Retina (tissue), 1 donor: ENCODE measurements at regions not wholly inside any gene's neighbourhood (a gene's known extent, or its start where the extent isn't known, plus 50 kb on each side); places are given as distances from the start of the nearest gene placed in this dataset.

Experiments
- DNase-seq: peaks from one replicate; pipeline ENCODE4 v3.0.0-alpha.2; 2016

DNA sequence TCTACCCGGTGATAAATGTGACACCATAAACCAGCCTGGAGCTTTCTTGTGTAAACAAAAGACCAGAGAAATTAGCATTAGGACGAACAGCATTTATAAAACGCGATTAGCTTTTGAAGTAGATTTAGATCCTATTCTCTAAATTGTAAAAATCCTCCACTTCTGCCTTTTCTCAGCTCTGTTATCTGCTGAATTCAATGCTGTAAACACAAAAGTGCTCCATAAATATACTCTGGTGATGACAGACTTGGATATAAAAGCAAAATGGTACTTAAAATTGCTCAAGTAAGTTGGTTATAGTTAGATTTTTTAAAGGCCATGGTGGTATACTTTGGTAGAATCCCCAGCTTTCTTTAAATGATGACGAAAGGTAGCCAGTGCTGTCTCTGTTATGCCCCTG is 114.6 kb upstream of the RMST start:
- DNase-seq, result no peak

DNA sequence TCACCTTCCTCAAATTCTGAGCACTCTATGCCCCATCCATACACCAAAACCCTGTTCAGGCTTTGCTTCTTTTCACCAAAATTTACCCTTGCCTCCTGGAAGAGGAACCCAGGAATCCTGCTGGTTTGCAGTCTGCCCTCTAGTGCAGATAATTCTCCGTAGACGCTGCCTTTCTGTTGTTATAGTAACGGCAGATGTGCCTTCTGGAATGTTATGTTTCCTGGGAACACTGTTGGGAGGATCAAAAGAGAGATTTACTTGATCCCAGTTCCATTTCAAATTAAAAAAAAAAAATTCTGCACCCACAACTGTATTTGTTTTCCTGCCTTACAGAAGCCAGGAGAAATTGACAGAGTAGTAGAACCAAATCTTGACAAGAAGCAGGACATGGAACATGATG is 104.2 kb upstream of the RMST start:
- DNase-seq, result no peak

DNA sequence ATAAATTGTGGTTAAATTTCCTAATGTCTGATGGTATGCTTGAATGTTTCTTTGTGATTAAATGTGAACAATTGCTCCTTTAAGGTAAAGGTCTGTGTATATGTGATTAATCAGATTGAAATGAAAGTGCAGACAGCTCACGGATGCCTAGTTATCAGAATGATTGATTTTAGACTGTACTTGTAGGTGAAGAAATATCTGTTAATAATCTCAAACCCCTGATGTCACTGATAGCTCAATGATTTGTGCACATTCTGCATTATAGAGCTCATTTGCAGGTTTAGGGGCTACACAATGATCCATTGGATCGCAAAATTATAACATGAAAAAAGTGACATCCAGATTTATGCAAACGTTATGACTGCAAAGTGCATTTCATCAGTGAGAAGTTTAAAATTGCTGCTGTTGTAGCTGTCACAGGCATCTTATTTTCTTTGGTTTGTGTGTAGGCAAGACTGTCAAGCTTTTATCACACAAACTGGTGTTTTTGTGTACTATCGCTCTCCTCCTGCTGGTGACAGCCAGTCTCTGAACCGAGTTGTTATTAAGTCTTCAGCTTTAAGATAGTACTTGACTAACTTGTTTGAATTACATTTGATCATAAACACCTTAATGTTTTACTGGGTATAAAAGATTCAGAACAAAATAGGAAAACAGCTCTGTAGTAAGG is 103.4 kb upstream of the RMST start:
- DNase-seq, result no peak

DNA sequence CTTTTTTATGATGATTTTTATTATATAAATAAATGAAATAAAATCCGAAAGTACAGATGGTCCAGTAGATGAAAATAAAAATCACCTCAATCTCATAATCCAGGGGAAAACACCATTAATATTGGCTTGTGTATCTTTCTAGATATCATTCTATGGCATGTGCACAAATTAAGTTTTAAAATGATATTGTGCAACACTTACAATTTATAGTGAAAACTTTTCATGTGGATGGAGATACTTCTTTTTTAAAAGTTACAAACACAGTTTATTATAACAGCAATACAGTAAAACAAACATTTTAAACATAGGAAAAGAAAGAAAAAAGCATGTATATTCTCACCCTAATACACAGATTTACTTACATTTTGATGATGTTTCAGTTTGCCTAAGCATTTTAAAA is 98.9 kb upstream of the RMST start:
- DNase-seq, result no peak

DNA sequence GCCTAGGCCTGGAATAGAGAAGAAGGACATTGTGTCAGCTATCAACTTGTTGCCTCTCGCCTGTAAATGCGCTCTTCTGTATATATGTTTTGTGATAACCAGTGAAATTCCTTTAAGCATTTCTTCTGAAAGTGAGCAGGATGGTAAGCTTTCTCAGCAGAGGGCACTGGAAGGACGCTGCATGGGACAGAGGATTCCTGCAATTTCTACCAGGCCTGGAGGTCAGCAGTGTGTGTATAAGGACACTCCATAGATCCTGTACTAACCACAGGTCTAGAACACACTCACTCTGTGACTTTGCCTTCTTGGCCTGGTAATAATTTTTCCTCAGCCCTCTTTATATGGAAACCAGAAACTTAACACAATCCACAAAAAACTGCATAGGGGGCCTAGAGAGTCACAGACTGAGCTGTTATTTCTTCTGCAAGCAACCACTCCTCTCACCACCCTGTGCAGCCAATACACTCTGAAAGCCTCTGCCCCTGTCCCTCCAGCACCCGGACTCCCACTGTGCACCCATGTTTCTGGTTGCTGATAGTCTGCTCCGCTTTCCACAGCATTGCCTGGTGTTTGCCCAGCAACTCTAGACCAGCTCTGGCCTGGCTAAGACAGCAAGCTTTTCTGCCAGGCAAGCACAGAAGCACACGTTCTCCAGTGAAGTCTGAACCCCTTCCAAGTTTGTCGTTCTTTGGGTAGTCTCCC is 94.0 kb upstream of the RMST start:
- DNase-seq, result no peak

DNA sequence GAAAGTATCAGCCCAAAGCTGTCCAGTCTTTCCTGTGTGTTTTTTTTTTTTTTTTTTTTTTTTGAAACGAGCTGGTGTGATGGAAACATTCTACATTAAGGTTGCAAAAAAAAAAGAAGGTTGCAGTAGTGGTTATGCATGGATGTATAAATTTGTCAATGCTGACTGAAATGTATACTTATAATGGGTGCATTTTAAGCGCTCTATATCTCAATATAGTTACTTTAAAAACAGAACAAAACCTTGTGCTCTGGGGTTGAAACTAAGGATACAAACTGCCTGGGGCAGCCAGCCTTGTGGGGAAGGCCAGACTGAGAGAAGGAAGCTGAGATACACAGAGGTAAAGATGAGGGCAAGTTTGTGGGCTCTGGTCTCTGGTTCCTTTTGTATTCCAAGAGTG is 87.3 kb upstream of the RMST start:
- no peak for DNase-seq

GRCh38 chr12:97380440-97380839 is 82.2 kb upstream of the RMST start:
- DNase-seq, result no peak

- DNase-seq, result no peak
These were observed 77.5 kb upstream of the RMST start for GRCh38 chr12:97385121-97385520.

DNA sequence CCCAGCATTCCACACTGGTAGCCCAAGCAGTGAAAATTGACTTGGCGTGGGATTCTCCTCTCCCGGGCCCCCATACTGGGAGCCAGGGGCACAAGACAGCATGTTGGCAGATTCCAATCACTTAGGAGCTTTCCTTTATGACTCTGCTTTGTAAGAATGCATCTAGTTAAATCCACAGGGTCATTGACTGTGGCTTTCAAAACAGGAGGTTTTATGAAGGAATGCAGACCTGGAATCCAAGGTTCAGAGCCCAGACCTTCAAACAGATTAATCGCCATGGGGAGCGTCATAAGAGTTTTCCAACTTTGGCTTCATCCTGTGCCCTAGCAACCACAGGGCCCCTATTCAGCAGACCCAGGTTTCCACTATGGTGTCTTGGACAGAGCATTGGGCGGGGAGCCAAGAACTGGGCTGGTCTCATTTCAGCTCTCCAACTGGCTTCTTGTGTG is 76.4 kb upstream of the RMST start:
- peak; percentile 50 for DNase-seq

GRCh38 chr12:97387844-97388243 is 74.8 kb upstream of the RMST start:
- DNase-seq, result no peak

GRCh38 chr12:97394657-97395056 is 67.9 kb upstream of the RMST start:
- DNase-seq, result no peak

DNA sequence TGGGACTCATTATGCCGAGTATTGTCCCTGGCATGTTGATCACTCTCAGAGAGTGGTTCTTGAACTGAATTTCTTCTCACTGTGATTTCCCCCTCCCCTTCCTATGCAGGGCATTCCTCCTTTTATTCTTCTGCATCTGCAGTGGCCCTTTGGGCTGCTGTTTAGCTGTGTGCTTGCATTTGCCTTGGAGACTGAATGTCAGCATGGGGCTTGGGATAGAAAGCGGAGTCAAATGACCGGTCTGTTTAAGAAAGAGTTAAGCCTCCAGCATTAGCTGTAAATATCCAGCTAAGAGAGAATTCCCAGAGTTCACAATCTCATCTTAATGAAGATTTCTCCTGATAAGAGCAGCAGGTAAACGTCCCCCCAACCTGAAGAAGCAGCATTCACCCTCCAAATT is 65.6 kb upstream of the RMST start:
- peak; percentile 21 for DNase-seq

DNA sequence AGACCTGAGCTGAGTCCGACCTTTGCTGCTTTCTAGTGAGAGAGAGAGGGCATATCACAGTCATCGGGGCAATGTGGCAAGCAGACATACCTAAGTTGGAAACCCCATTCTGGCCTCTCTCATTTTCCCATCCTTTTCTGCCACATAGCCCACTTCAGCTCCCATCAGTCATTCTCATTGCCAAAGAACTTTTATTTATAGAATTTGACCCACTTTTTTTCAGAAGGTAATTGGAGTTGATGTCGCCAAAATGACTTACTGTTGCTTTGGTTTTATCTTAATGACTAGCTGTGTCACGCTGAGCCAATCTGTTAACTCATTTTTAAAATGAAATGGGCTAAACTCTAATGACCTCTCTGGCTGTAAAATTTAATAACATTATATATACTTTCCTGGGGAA is 63.9 kb upstream of the RMST start:
- peak; percentile 11 for DNase-seq

DNA sequence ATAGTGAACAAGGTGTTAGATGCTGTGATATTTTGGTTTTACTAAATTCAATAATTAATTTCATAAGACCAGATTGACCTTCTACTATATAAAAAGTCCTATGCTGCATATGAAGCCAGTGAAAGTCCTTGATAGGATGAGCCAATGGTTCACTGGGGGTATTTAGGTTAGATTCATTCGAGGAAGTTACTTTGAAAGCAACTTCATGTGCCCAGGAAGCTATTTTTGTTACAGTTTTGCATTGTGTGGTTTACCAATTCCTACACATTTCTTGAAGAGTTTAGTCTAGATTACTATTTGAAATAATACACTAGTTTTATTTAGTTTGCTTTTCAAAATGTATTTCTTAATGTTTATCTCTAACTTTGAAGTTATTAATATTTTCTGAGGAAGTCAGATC is 58.5 kb upstream of the RMST start:
- DNase-seq, result no peak

DNA sequence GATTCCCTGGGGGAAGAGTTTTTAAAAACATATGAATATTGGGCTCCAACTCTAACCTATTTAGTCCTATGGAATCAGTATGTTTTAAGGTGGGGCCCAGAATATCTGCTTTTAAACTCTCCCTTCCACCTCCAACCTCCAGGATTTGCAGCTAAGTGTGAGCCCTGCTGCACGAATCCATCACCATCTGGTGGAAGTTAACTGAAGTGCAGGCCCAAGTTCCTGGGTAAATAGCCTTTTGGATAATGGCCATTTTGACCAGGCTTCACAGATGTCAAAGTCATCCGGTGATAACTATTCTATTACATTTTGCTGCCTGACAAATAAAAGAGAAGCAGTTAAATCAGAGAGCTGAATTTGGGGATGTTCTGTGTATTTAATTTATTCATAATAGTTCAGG is 58.1 kb upstream of the RMST start:
- peak; percentile 67 for DNase-seq

DNA sequence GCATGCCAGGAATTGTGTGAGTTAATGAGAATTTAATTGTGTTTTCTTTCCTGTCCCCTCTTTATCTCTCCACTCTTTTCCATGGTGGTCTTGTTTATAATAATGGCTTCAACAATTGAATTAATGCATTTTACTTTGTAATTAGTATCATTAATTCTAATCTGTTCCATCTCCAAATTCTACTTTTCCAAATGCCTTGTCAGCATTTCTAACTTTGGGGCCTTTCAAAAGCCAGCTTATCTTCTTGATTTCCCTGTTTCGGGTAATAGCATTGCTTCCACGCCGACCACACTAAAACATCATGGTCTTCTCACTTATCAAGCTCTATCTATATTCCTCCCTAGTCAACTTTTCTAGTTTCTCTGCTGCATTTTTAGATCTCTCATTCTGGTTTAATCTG is 54.2 kb upstream of the RMST start:
- DNase-seq, result no peak

DNA sequence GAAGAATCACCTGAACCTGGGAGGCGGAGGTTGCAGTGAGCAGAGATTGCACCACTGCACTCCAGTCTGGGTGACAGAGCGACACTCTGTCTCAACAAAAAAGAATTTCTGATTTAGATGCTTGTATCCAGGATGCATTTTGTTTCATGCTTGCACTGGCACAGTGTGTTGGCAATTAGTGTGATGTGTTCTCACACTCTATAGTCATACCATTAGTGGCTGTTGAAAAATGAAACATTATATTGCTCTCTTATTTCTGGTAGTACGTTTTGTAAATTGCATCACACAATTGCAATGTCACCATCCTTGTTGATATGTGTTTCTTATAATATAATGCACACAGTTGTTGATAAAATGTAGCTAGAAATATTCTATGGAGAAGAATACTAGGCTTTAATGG is 51.3 kb upstream of the RMST start:
- DNase-seq, result no peak
